Mesodermal cell (in vitro differentiated cells): ENCODE measurements at regions not wholly inside any gene's neighbourhood (a gene's known extent, or its start where the extent isn't known, plus 50 kb on each side); places are given as distances from the start of the nearest gene placed in this dataset.

Source experiments
- H3K27ac ChIP-seq: 2 replicates; pipeline ENCODE4 v1.7.0; 2013; ENCODE audit warnings: mild to moderate bottlenecking, low read depth, low read length, moderate library complexity; ENCODE audit not compliant: severe bottlenecking
- H3K36me3 ChIP-seq: 2 replicates; pipeline ENCODE4 v1.7.1; 2013; ENCODE audit warnings: mild to moderate bottlenecking, low read length, moderate library complexity; ENCODE audit not compliant: control insufficient read depth, insufficient read depth
- H3K4me1 ChIP-seq: one replicate; pipeline ENCODE4 v1.7.1; 2013; ENCODE audit warnings: mild to moderate bottlenecking, low read length; ENCODE audit not compliant: insufficient read depth, control insufficient read depth, poor library complexity, severe bottlenecking
- H3K4me3 ChIP-seq: 2 replicates; pipeline ENCODE4 v1.7.0; 2013; ENCODE audit warnings: low read length, control low read depth, mild to moderate bottlenecking; ENCODE audit not compliant: insufficient read depth, poor library complexity, severe bottlenecking; ENCODE audit errors: extremely low read depth
- H3K9me3 ChIP-seq: 2 replicates; pipeline ENCODE4 v1.7.1; 2013; ENCODE audit warnings: mild to moderate bottlenecking, low read length, moderate library complexity; ENCODE audit not compliant: control insufficient read depth
- WGBS, 2 experiments: methylation state at CpG; one replicate each; pipeline ENCODE4 v1.1.5; 2013; ENCODE audit warnings: missing lambda C conversion rate in 2 of 2; ENCODE audit not compliant: insufficient coverage in 2 of 2; 5-methylcytosine and 5-hydroxymethylcytosine counted together

DNA sequence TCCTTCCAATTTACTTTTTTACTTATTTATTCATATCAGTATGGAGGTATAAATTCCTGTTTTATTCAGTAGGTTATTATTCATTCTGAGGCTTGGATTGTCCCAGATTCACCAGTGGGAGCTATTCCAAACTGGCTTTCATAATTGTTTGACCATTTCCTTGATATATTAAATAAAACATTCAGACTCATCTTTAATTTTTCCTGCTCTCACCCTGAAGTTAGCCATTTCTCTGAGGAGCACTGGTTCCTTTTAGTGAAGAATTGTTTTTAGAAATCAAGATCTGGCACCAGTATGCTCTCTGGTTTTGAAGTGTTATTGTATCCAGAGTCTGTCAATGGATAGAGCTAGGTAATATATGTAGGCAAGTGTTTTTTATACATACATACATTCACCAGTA lies 66.9 kb upstream of the DCBLD2 start:
- Histone ChIP-seq H3K4me1 (peaks cover 18% of the 10 kb centered on the region), H3K27ac (no peak overlapping the region), H3K4me3 (no peak overlapping the region), H3K36me3 (no peaks in the 10 kb centered on the region), H3K9me3 (no peaks in the 10 kb centered on the region)

DNA sequence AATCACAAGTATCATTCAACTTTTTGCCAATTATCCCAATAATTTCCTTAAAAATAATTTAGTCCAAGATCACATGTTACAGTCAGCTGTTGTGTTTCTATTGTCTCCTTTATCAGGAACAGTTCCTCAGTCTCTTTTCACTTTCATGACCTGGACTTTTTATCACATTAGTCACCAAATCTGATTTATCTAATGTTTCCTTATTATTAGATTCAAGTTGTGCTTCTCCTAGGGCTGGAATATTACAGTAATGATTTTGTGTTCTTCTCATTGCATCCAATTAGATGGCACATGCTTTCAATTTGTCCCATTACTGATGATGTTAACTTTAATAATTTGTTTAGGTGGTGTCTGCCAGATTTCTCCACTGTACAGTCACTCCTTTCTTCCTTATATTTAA lies 66.3 kb upstream of the DCBLD2 start:
- Histone ChIP-seq H3K27ac (no peak overlapping the region), H3K9me3 (no peaks in the 10 kb centered on the region), H3K36me3 (no peaks in the 10 kb centered on the region), H3K4me1 (peaks cover 21% of the 10 kb centered on the region), H3K4me3 (no peak overlapping the region)

GRCh38 chr3:98966862-98967546 lies 65.5 kb upstream of the DCBLD2 start:
- no peaks in the 10 kb centered on the region for H3K36me3 ChIP-seq
- no peak overlapping the region for H3K27ac ChIP-seq
- WGBS, 2 experiments = 80 to 95% methylated on average over 1 to 2 of the region's 4 CpGs
- H3K4me1 ChIP-seq = peaks cover 25% of the 10 kb centered on the region
- no peaks in the 10 kb centered on the region for H3K9me3 ChIP-seq
- H3K4me3 ChIP-seq = no peak overlapping the region

- no peak overlapping the region for H3K4me3 ChIP-seq
- peaks cover 22% of the 10 kb centered on the region for H3K4me1 ChIP-seq
- no peak overlapping the region for H3K27ac ChIP-seq
- WGBS, 2 experiments = no CpG with 5 or more reads among the region's 1 CpG
- no peaks in the 10 kb centered on the region for H3K9me3 ChIP-seq
- H3K36me3 ChIP-seq = no peaks in the 10 kb centered on the region
Observed at GRCh38 chr3:98966434-98966833, 64.9 kb upstream of the DCBLD2 start.

DNA sequence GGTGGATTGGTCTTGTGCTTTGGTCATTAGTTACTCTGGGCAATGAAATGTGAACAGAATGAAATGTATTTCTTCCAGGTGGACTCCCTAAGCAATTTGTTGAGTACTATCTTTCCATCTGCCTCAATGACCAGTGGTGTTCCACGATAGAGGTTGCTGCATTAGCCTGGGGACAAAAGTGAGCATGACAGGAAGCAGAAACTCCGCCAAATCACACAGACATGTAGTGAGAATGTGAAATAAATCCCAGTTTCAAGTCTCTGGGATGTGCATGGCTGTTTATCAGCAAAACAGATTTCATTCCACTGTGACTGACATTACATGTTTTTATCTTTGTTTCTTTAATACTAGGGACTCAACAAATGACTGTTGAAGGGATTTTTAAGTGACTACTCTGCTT lies 63.3 kb upstream of the DCBLD2 start:
- H3K27ac ChIP-seq = no peak overlapping the region

GRCh38 chr3:98963546-98963945 lies 62.1 kb upstream of the DCBLD2 start:
- H3K9me3 ChIP-seq = no peaks in the 10 kb centered on the region
- WGBS, 2 experiments = 100% methylated on average over 1 of the region's 2 CpGs; no CpG with 5 or more reads in 1 of the 2 experiments
- no peak overlapping the region for H3K4me3 ChIP-seq
- no peak overlapping the region for H3K27ac ChIP-seq
- H3K4me1 ChIP-seq = peaks cover 15% of the 10 kb centered on the region
- no peaks in the 10 kb centered on the region for H3K36me3 ChIP-seq

More for the DNA sequence above, 63.3 kb upstream of the DCBLD2 start:
- H3K4me1 ChIP-seq = peaks cover 18% of the 10 kb centered on the region
- H3K4me3 ChIP-seq = no peak overlapping the region
- no peaks in the 10 kb centered on the region for H3K36me3 ChIP-seq
- no peaks in the 10 kb centered on the region for H3K9me3 ChIP-seq
- 71 to 90% methylated on average over 1 to 2 of the region's 2 CpGs for WGBS, 2 experiments

- Histone ChIP-seq H3K27ac (no peak overlapping the region), H3K9me3 (no peaks in the 10 kb centered on the region), H3K4me1 (peaks cover 15% of the 10 kb centered on the region), H3K36me3 (no peaks in the 10 kb centered on the region), H3K4me3 (no peak overlapping the region)
Observed at GRCh38 chr3:98962951-98963350, 61.5 kb upstream of the DCBLD2 start.

DNA sequence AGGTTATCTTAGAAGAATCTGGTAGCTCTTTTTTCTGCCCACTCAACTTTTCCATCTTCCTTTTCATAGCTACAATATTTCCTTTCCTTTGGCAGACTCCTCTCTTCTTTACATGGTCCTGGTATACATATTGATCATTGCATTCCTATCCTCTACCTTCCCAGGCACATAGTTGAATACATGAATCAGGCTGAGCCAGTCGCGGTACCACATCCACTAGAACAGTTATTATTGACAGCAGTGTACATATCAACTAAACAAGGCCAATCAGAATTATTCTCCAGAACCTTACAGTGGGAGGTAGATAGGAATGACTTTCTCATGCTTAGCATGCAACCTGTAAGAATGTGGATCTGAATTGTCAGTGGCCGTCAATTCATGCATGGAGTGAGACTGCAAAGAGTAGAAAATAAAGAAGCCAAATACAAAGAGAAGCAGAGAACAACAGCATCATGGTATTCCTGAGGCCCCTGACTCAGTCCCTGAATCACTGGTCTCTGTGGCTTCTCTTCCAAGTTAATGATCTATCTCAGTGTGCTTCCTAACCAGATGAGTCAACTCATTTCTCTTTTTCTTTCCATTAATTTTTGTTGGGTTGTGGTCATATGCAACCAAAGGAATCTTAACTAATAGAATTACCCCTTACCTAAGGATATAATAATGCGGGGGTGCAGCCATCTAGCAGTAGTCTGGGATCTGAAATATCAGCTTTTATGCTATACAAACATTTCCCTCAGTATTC lies 60.9 kb upstream of the DCBLD2 start:
- WGBS, 2 experiments = 80 to 83% methylated on average over 1 of the region's 4 CpGs
- Histone ChIP-seq H3K9me3 (no peaks in the 10 kb centered on the region), H3K4me3 (no peak overlapping the region), H3K36me3 (no peaks in the 10 kb centered on the region), H3K27ac (peak overlapping the region; percentile 51), H3K4me1 (peaks cover 15% of the 10 kb centered on the region)

DNA sequence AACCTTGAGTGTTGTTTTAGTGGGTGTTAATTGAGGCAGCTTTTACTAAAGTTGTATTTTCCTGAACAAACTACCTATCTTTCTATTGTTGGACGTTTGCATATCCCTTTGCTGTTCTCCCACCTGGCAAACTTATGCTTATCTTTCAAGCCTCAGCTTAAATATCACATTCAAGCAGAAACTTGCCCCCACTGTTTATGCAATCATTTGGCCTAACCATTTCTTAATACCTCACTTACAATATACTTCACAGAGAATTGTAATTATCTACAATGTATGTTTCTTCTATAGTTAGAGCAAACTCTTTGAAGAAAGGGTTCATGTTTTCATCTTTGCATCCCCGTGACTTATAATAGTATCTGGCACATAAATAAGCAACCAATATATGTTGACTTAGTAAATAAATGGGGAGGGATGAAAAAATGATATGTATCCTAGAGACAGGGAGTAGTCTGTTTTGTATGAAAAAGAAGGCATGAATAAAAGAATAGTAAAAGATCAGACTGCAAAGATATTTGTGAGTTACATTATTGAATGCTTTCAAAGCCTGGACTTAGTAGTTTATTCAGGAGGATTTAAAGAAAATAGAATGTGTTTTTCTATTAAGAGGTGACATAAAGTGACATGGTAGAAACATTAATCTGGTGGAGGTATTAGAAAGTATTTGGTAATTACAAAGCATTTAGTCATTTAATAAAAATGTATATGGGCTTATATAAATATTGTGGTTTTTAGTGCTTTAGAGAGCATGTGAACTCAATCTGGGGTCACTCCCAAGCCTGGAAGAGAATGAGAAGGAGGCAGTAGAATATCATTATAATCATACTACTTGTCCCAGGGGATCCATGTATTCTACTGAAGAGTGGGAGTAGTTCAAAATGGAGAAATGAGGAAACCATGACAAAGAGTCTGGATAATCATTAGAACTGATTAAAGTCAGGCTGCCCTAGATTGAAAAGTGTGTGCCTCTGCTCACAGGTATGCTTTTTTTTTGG lies 60.0 kb upstream of the DCBLD2 start:
- H3K4me3 ChIP-seq = no peak overlapping the region
- H3K9me3 ChIP-seq = no peaks in the 10 kb centered on the region
- 67% methylated on average over 1 of the region's 2 CpGs; no CpG with 5 or more reads in 1 of the 2 experiments for WGBS, 2 experiments
- H3K36me3 ChIP-seq = no peaks in the 10 kb centered on the region
- H3K27ac ChIP-seq = no peak overlapping the region
- peaks cover 15% of the 10 kb centered on the region for H3K4me1 ChIP-seq

- H3K9me3 ChIP-seq = no peaks in the 10 kb centered on the region
- no peaks in the 10 kb centered on the region for H3K36me3 ChIP-seq
- no peak overlapping the region for H3K4me3 ChIP-seq
- WGBS, 2 experiments = no CpG with 5 or more reads among the region's 2 CpGs
- H3K4me1 ChIP-seq = peaks cover 8% of the 10 kb centered on the region
- H3K27ac ChIP-seq = no peak overlapping the region
Observed at GRCh38 chr3:98957681-98958080, 56.2 kb upstream of the DCBLD2 start.
